HCT116 (cell line): ENCODE measurements at regions not wholly inside any gene's neighbourhood (a gene's known extent, or its start where the extent isn't known, plus 50 kb on each side); places are given as distances from the start of the nearest gene placed in this dataset.

ENCODE experiments used
- ATAC-seq: fragments of 200-7000 bp; cut with Tn5 transposase; 2 replicates; pipeline ENCODE4 v1.9.1; 2020; ENCODE audit warnings: mild to moderate bottlenecking, moderate library complexity
- BruUV-seq: library from RNA; stranded (reverse); fragments of 400-500 nt; replicated peaks from 2 replicates; lab custom pipeline; 2021; lab: Mats Ljungman, UMichigan
- CTCF ChIA-PET: fragments of 300-600 bp; sonication (Branson Sonifier 250); formaldehyde crosslinking; loops from one replicate; lab custom pipeline; 2021; ENCODE audit warnings: antibody characterized with exemption; lab: Charles Lee
- POLR2A ChIA-PET: fragments of 300-600, 350-600 bp; sonication (Branson Sonifier 250); formaldehyde crosslinking; loops from one replicate; lab custom pipeline; 2021; ENCODE audit warnings: antibody characterized with exemption; lab: Charles Lee
- RAD21 ChIA-PET, 2 experiments: fragments of 300-600 bp; sonication (Branson Sonifier 250); formaldehyde crosslinking; loops; one replicate each; lab custom pipeline; 2023; ENCODE audit warnings: low total read pairs in 2 of 2; ENCODE audit not compliant: uncharacterized antibody in 2 of 2, unreplicated experiment in 2 of 2, low non-redundant PET in 1 of 2; lab: Charles Lee
- DNase-seq: peaks from one replicate; pipeline ENCODE4 v3.0.0-alpha.2; 2010; ENCODE audit warnings: low read depth, low spot score
- H2AFZ ChIP-seq: fragments of 200-600 bp; shearing (Covaris generic), sonication (generic); 2 replicates; pipeline ENCODE4 v1.6.1; 2017; ENCODE audit warnings: low read depth, mixed run types, mixed read lengths, antibody characterized with exemption, low read length; ENCODE audit not compliant: poor library complexity, severe bottlenecking
- H3K27ac ChIP-seq: 2 replicates; pipeline ENCODE4 v1.5.1; 2012; ENCODE audit warnings: low read depth, low read length
- H3K27me3 ChIP-seq: fragments of 200-600 bp; sonication (generic); 2 replicates; pipeline ENCODE4 v1.6.1; 2016; ENCODE audit warnings: mixed run types, low read length, mixed read lengths; ENCODE audit not compliant: insufficient read depth
- H3K36me3 ChIP-seq, 2 experiments: fragments of 200-500 bp in 1 of 2; fragments of 200-600 bp in 1 of 2; sonication (Bioruptor generic) in 1 of 2; sonication (generic) in 1 of 2; 2 replicates each; pipeline versions ENCODE4 v1.5.1 to v1.6.1; 2014 to 2016; ENCODE audit warnings: low read length in 2 of 2, inconsistent platforms in 1 of 2, mixed read lengths in 1 of 2, mixed run types in 1 of 2; ENCODE audit not compliant: insufficient read depth in 2 of 2, control insufficient read depth in 1 of 2
- H3K4me1 ChIP-seq, 2 experiments: fragments of 200-600 bp in 1 of 2; sonication (generic) in 1 of 2; 2 replicates each; pipeline versions ENCODE4 v1.5.1 to v1.6.1; 2012 to 2017; ENCODE audit warnings: low read length in 2 of 2, inconsistent platforms in 1 of 2, mild to moderate bottlenecking in 1 of 2, mixed read lengths in 1 of 2, mixed run types in 1 of 2, moderate library complexity in 1 of 2; ENCODE audit not compliant: insufficient read depth in 2 of 2, control insufficient read depth in 1 of 2
- H3K4me2 ChIP-seq: fragments of 200-600 bp; sonication (generic); 2 replicates; pipeline ENCODE4 v1.6.1; 2017; ENCODE audit warnings: mixed run types, low read length, mixed read lengths
- H3K4me3 ChIP-seq, 2 experiments: fragments of 200-600 bp in 1 of 2; sonication (generic) in 1 of 2; replicated peaks in 1 of 2; 2 replicates each; pipeline ENCODE4 v1.5.1; 2011 to 2016; ENCODE audit warnings: low read length in 2 of 2, control low read depth in 1 of 2, low read depth in 1 of 2, mild to moderate bottlenecking in 1 of 2, mixed read lengths in 1 of 2, mixed run types in 1 of 2
- H3K79me2 ChIP-seq: fragments of 200-600 bp; sonication (generic); 2 replicates; pipeline ENCODE4 v1.6.1; 2017; ENCODE audit warnings: mild to moderate bottlenecking, mixed run types, low read length, moderate library complexity, mixed read lengths; ENCODE audit not compliant: insufficient read depth
- H3K9ac ChIP-seq: fragments of 200-600 bp; sonication (generic); 2 replicates; pipeline ENCODE4 v1.6.1; 2016; ENCODE audit warnings: low read length, mixed read lengths
- H3K9me2 ChIP-seq: fragments of 200-600 bp; sonication (generic), shearing (Covaris generic); 2 replicates; pipeline ENCODE4 v1.6.1; 2017; ENCODE audit warnings: mixed run types, mild to moderate bottlenecking, moderate library complexity; ENCODE audit not compliant: insufficient read depth
- H3K9me3 ChIP-seq, 2 experiments: fragments of 200-500 bp in 1 of 2; fragments of 200-600 bp in 1 of 2; sonication (Bioruptor generic) in 1 of 2; sonication (generic) in 1 of 2; 2 replicates each; pipeline ENCODE4 v1.6.1; 2014 to 2017; ENCODE audit warnings: low read length in 2 of 2, mixed read lengths in 2 of 2, inconsistent platforms in 1 of 2, low read depth in 1 of 2, mild to moderate bottlenecking in 1 of 2, mixed run types in 1 of 2, moderate library complexity in 1 of 2; ENCODE audit not compliant: control insufficient read depth in 1 of 2, insufficient read depth in 1 of 2
- H4K20me1 ChIP-seq: fragments of 200-600 bp; sonication (generic), shearing (Covaris generic); 2 replicates; pipeline ENCODE4 v1.6.1; 2017; ENCODE audit warnings: mixed run types, mild to moderate bottlenecking, moderate library complexity; ENCODE audit not compliant: insufficient read depth
- CBX3 ChIP-seq: IDR thresholded peaks from 2 replicates; pipeline ENCODE4 v1.6.1; 2012; ENCODE audit warnings: low read depth
- EGR1 ChIP-seq: IDR thresholded peaks from 2 replicates; pipeline ENCODE4 v1.6.1; 2012; ENCODE audit warnings: low read depth
- EZH2 ChIP-seq: fragments of 200-600 bp; sonication (generic); IDR thresholded peaks from 2 replicates; pipeline ENCODE4 v1.6.1; 2017; ENCODE audit warnings: antibody characterized with exemption, mixed run types
- EZH2phosphoT487 ChIP-seq: fragments of 200-600 bp; IDR thresholded peaks from 2 replicates; pipeline ENCODE4 v1.6.1; 2018; ENCODE audit warnings: antibody characterized with exemption, borderline replicate concordance
- FOSL1 ChIP-seq: IDR thresholded peaks from 2 replicates; pipeline ENCODE4 v1.6.1; 2012; ENCODE audit warnings: low read depth
- JUND ChIP-seq: IDR thresholded peaks from 2 replicates; pipeline ENCODE4 v1.6.1; 2012
- RAD21 ChIP-seq: IDR thresholded peaks from 2 replicates; pipeline ENCODE4 v1.6.1; 2012; ENCODE audit warnings: low read depth, mild to moderate bottlenecking
- SIN3A ChIP-seq: IDR thresholded peaks from 2 replicates; pipeline ENCODE4 v1.6.1; 2012; ENCODE audit warnings: low read depth
- TCF7L2 ChIP-seq: IDR thresholded peaks from 2 replicates; pipeline ENCODE4 v1.7.0; 2011; ENCODE audit warnings: borderline replicate concordance, inconsistent platforms; ENCODE audit not compliant: insufficient read depth, insufficient read length; ENCODE audit errors: extremely low read depth
- YY1 ChIP-seq: IDR thresholded peaks from 2 replicates; pipeline ENCODE4 v1.6.1; 2011; ENCODE audit warnings: low read length, low read depth, moderate library complexity, mild to moderate bottlenecking; ENCODE audit not compliant: insufficient replicate concordance; ENCODE audit errors: extremely low read depth
- ZFX ChIP-seq: fragments of 450-650 bp; IDR thresholded peaks from 2 replicates; pipeline ENCODE4 v1.6.1; 2017
- intact Hi-C: fragments of 100-400 bp; cut with micrococcal nuclease; formaldehyde crosslinking; loops from 2 replicates; pipeline ENCODE4 v1.10.0; 2022
- TF ChIP-seq, protein P1 (sequence below): IDR thresholded peaks from 2 replicates; pipeline ENCODE4 v1.6.1; 2011; ENCODE audit warnings: mild to moderate bottlenecking, low read length, moderate library complexity; ENCODE audit not compliant: insufficient replicate concordance; ENCODE audit errors: extremely low read depth
- TF ChIP-seq, protein P2 (sequence below): IDR thresholded peaks from 2 replicates; pipeline ENCODE4 v1.6.1; 2012
- TF ChIP-seq, protein P3 (sequence below): IDR thresholded peaks from 2 replicates; pipeline ENCODE4 v1.6.1; 2012
- TF ChIP-seq, protein P4 (sequence below): IDR thresholded peaks from 2 replicates; pipeline ENCODE4 v1.6.1; 2012; ENCODE audit warnings: low read depth

DNA sequence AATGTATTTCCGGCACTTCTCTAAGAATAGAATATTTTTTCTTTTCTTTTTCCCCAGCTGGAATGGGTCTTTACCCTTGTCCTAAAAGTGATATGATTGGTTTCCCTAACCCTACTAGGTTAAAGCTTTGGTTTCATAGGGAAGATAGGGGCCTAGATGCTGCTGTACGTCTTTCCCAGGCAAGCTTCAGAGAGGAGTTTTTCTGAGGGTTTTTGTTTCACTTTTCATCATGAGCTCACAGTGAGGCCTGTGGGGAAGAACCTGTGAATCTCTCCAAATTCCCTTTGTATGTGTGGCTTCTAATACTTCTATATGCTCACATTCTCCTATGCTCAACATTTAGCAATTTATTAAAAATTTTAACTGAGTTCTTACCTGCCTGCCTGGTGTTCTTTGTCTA is 320.0 kb upstream of the PCDH18 start:
- POLR2A ChIA-PET: no interaction called here
- CTCF ChIA-PET: no interaction called here

More for the DNA sequence above, 320.0 kb upstream of the PCDH18 start:
- no peak for TF ChIP-seq EZH2
- TF ChIP-seq, protein P1, sequence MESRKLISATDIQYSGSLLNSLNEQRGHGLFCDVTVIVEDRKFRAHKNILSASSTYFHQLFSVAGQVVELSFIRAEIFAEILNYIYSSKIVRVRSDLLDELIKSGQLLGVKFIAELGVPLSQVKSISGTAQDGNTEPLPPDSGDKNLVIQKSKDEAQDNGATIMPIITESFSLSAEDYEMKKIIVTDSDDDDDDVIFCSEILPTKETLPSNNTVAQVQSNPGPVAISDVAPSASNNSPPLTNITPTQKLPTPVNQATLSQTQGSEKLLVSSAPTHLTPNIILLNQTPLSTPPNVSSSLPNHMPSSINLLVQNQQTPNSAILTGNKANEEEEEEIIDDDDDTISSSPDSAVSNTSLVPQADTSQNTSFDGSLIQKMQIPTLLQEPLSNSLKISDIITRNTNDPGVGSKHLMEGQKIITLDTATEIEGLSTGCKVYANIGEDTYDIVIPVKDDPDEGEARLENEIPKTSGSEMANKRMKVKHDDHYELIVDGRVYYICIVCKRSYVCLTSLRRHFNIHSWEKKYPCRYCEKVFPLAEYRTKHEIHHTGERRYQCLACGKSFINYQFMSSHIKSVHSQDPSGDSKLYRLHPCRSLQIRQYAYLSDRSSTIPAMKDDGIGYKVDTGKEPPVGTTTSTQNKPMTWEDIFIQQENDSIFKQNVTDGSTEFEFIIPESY: no peak
- TF ChIP-seq, protein P2, sequence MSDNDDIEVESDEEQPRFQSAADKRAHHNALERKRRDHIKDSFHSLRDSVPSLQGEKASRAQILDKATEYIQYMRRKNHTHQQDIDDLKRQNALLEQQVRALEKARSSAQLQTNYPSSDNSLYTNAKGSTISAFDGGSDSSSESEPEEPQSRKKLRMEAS: no peak
- no peak for TF ChIP-seq CBX3
- TF ChIP-seq YY1: no peak
- no peak for TF ChIP-seq RAD21
- TF ChIP-seq EGR1: no peak
- no peak for TF ChIP-seq FOSL1
- TF ChIP-seq, protein P3, sequence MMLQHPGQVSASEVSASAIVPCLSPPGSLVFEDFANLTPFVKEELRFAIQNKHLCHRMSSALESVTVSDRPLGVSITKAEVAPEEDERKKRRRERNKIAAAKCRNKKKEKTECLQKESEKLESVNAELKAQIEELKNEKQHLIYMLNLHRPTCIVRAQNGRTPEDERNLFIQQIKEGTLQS: no peak
- TF ChIP-seq SIN3A: no peak
- TF ChIP-seq JUND: no peak
- no peak for TF ChIP-seq TCF7L2
- TF ChIP-seq, protein P4, sequence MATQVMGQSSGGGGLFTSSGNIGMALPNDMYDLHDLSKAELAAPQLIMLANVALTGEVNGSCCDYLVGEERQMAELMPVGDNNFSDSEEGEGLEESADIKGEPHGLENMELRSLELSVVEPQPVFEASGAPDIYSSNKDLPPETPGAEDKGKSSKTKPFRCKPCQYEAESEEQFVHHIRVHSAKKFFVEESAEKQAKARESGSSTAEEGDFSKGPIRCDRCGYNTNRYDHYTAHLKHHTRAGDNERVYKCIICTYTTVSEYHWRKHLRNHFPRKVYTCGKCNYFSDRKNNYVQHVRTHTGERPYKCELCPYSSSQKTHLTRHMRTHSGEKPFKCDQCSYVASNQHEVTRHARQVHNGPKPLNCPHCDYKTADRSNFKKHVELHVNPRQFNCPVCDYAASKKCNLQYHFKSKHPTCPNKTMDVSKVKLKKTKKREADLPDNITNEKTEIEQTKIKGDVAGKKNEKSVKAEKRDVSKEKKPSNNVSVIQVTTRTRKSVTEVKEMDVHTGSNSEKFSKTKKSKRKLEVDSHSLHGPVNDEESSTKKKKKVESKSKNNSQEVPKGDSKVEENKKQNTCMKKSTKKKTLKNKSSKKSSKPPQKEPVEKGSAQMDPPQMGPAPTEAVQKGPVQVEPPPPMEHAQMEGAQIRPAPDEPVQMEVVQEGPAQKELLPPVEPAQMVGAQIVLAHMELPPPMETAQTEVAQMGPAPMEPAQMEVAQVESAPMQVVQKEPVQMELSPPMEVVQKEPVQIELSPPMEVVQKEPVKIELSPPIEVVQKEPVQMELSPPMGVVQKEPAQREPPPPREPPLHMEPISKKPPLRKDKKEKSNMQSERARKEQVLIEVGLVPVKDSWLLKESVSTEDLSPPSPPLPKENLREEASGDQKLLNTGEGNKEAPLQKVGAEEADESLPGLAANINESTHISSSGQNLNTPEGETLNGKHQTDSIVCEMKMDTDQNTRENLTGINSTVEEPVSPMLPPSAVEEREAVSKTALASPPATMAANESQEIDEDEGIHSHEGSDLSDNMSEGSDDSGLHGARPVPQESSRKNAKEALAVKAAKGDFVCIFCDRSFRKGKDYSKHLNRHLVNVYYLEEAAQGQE: no peak
- TF ChIP-seq ZFX: no peak
- no peak for TF ChIP-seq EZH2phosphoT487
- intact Hi-C loops: no loop called here
- ATAC-seq (no peak), DNase-seq (no peak)
- no peak overlapping the region for H3K4me3 ChIP-seq
- no peak overlapping the region for H3K27ac ChIP-seq
- 0 out of 4 replicates have a peak, but pooled peaks cover 0 to 4% of the 10 kb centered on the region in 2 experiments for H3K9me3 ChIP-seq
- H3K9ac ChIP-seq: no peak overlapping the region
- no peak overlapping the region for H3K4me2 ChIP-seq
- H3K4me1 ChIP-seq: no peaks in the 10 kb centered on the region
- no TSS peak for BruUV-seq
- no peaks in the 10 kb centered on the region for H3K36me3 ChIP-seq
- no peaks in the 10 kb centered on the region for H4K20me1 ChIP-seq
- RAD21 ChIA-PET: no interaction called here
- H3K79me2 ChIP-seq: no peaks in the 10 kb centered on the region
- no peak overlapping the region for H2AFZ ChIP-seq
- H3K27me3 ChIP-seq: no peaks in the 10 kb centered on the region
- no peaks in the 10 kb centered on the region for H3K9me2 ChIP-seq
